ENCODE measurements at regions not wholly inside any gene's neighbourhood (a gene's known extent, or its start where the extent isn't known, plus 50 kb on each side); places are given as distances from the start of the nearest gene placed in this dataset.

GRCh38 chr13:79043208-79043607, 362.8 kb downstream of the RBM26 start:
- no peak overlapping the region for H3K27ac ChIP-seq
- in situ Hi-C loops (cut with MboI; ENCODE audit: low pct_ligation_motif_present in 1 of 4, low pct_unique_long_range_greater_than_20kb in 1 of 4, low sequenced_read_pairs in 3 of 4) (no loop called here), intact Hi-C loops (cut with DNase I; ENCODE audit: low total_unique reads) (no loop called here)
- DNase-seq = no peak
- no peaks in the 10 kb centered on the region for H3K4me1 ChIP-seq
- TF ChIP-seq POLR2AphosphoS5 (IDR thresholded peaks at IDR 0.05) (no peak), POLR2A (IDR thresholded peaks at IDR 0.05) (no peak), CTCF (IDR thresholded peaks at IDR 0.05) (no peak), EP300 (IDR thresholded peaks at IDR 0.05; ENCODE audit: low read depth) (no peak)
- H3K27me3 ChIP-seq = no peaks in the 10 kb centered on the region
- WGBS, 2 donors (ENCODE audit: low coverage in 1 of 2) = 59% methylated on average over 4 of the region's 4 CpGs; no CpG with 5 or more reads in 1 of the 2 donors
- H3K4me3 ChIP-seq = no peak overlapping the region
- no peaks in the 10 kb centered on the region for H3K9me3 ChIP-seq
- no peaks in the 10 kb centered on the region for H3K36me3 ChIP-seq

- in situ Hi-C loops (cut with MboI; ENCODE audit: low pct_ligation_motif_present in 1 of 4, low pct_unique_long_range_greater_than_20kb in 1 of 4, low sequenced_read_pairs in 3 of 4) = no loop called here
- H3K27me3 ChIP-seq = no peaks in the 10 kb centered on the region
- no peak for TF ChIP-seq POLR2AphosphoS5 (IDR thresholded peaks at IDR 0.05)
- TF ChIP-seq EP300 (IDR thresholded peaks at IDR 0.05; ENCODE audit: low read depth) = no peak
- TF ChIP-seq CTCF (IDR thresholded peaks at IDR 0.05) = no peak
- no peak for TF ChIP-seq POLR2A (IDR thresholded peaks at IDR 0.05)
- intact Hi-C loops (cut with DNase I; ENCODE audit: low total_unique reads) = no loop called here
- 15% methylated on average over 1 of the region's 1 CpG; no CpG with 5 or more reads in 1 of the 2 donors for WGBS, 2 donors (ENCODE audit: low coverage in 1 of 2)
- DNase-seq = no peak
- H3K9me3 ChIP-seq = no peaks in the 10 kb centered on the region
- H3K27ac ChIP-seq = no peak overlapping the region
- no peak overlapping the region for H3K4me3 ChIP-seq
- no peaks in the 10 kb centered on the region for H3K4me1 ChIP-seq
- no peaks in the 10 kb centered on the region for H3K36me3 ChIP-seq
Measured at GRCh38 chr13:79037197-79037596, 368.9 kb downstream of the RBM26 start.

- no peaks in the 10 kb centered on the region for H3K9me3 ChIP-seq
- 55 to 56% methylated on average over 7 of the region's 7 CpGs for WGBS, 2 donors (ENCODE audit: low coverage in 1 of 2)
- no peak overlapping the region for H3K4me3 ChIP-seq
- TF ChIP-seq POLR2A (IDR thresholded peaks at IDR 0.05) (no peak), POLR2AphosphoS5 (IDR thresholded peaks at IDR 0.05) (no peak), CTCF (IDR thresholded peaks at IDR 0.05) (no peak), EP300 (IDR thresholded peaks at IDR 0.05; ENCODE audit: low read depth) (no peak)
- DNase-seq = no peak
- no peaks in the 10 kb centered on the region for H3K4me1 ChIP-seq
- H3K27ac ChIP-seq = no peak overlapping the region
- no peaks in the 10 kb centered on the region for H3K27me3 ChIP-seq
- H3K36me3 ChIP-seq = no peaks in the 10 kb centered on the region
- intact Hi-C loops (cut with DNase I; ENCODE audit: low total_unique reads) (no loop called here), in situ Hi-C loops (cut with MboI; ENCODE audit: low pct_ligation_motif_present in 1 of 4, low pct_unique_long_range_greater_than_20kb in 1 of 4, low sequenced_read_pairs in 3 of 4) (no loop called here)
Measured at GRCh38 chr13:79034341-79034740, 371.7 kb downstream of the RBM26 start.

GRCh38 chr13:79030513-79030912, 371.6 kb upstream of the OBI1 start:
- Histone ChIP-seq H3K27ac (no peak overlapping the region), H3K36me3 (no peaks in the 10 kb centered on the region), H3K4me3 (no peak overlapping the region), H3K9me3 (no peaks in the 10 kb centered on the region), H3K27me3 (no peaks in the 10 kb centered on the region), H3K4me1 (no peaks in the 10 kb centered on the region)
- in situ Hi-C loops (cut with MboI; ENCODE audit: low pct_ligation_motif_present in 1 of 4, low pct_unique_long_range_greater_than_20kb in 1 of 4, low sequenced_read_pairs in 3 of 4) = no loop called here
- TF ChIP-seq EP300 (IDR thresholded peaks at IDR 0.05; ENCODE audit: low read depth) (no peak), CTCF (IDR thresholded peaks at IDR 0.05) (no peak), POLR2AphosphoS5 (IDR thresholded peaks at IDR 0.05) (no peak), POLR2A (IDR thresholded peaks at IDR 0.05) (no peak)
- no peak for DNase-seq
- intact Hi-C loops (cut with DNase I; ENCODE audit: low total_unique reads) = no loop called here
- 43 to 65% methylated on average over 2 of the region's 2 CpGs for WGBS, 2 donors (ENCODE audit: low coverage in 1 of 2)

Measured in transverse colon (tissue), 4 donors.